NCI-H510A treated with DMSO at 0.1 percent for 48 hours (cell line): ENCODE measurements at regions not wholly inside any gene's neighbourhood (a gene's known extent, or its start where the extent isn't known, plus 50 kb on each side); places are given as distances from the start of the nearest gene placed in this dataset.
A peak's percentile ranks its signal among the peaks of the same experiment; 100 is the strongest.

ENCODE experiments used
- DNase-seq: peaks from one replicate; lab custom pipeline; 2025; lab: John Stamatoyannopoulos, UW

DNA sequence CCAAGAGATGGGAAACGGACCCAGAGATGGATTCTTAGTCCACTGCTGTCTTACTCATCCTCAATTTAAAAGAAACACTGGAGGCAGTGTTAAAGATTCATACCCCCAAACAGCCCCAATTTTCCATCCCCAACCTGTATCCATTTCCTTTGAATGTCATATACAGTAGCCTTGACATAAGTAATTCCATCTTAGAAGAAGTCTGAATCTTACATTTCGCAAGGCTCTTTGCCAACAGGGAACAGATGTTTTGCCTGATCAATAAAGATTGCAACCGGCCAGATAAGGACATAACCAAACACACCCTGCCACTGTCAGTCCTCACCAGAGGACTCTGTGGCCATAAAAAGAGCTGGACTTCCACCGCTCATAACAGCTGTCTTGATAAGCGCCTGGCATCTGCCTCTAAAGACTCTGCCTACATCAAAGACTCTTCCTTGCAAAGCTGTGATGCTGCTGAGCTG lies 59.0 kb upstream of the MED9 start:
- DNase-seq: peak; percentile 27

DNA sequence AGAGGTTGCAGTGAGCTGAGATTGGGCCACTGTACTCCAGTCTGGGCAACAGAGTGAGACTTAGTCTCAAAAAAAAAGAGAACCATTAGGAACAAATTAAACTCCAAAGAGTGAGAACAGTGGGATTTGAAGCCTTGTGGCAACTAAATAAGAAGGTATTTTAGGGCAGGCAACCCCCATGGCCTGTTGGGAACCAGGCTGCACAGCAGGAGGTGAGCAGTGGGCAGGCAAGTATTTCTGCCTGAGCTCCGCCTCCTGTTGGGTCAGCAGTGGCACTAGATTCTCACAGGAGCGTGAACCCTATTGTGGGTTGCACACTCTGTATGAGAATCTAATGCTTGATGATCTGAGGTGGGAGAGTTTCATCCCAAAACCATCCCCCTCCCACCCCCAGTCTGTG lies 57.6 kb upstream of the MED9 start:
- DNase-seq: no peak

- no peak for DNase-seq
Observed at GRCh38 chr17:17419631-17420030, 57.2 kb upstream of the MED9 start.

DNA sequence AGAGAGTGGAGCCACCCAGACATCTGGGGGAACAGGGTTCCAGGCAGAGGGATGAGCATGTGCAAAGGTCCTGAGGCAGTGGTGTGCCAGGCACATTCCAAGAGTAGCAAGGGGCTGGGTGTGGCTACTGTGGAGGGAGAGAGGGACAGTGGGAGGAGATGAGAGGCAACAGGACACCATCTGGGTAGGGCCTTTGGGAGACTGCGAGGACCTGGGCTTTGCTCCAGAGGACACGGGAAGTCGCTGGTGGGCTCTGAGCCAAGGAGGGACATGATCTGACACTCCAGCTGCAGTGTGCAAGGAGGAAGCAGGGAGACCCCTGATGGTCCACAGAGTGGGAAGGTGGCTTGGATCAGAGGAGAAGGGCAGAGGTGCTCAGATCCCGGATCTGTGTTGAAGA lies 56.7 kb upstream of the MED9 start:
- DNase-seq: no peak

- DNase-seq: no peak
Observed at GRCh38 chr17:17420561-17421269, 56.1 kb upstream of the MED9 start.

GRCh38 chr17:17421346-17422216 lies 55.2 kb upstream of the MED9 start:
- DNase-seq: no peak

DNA sequence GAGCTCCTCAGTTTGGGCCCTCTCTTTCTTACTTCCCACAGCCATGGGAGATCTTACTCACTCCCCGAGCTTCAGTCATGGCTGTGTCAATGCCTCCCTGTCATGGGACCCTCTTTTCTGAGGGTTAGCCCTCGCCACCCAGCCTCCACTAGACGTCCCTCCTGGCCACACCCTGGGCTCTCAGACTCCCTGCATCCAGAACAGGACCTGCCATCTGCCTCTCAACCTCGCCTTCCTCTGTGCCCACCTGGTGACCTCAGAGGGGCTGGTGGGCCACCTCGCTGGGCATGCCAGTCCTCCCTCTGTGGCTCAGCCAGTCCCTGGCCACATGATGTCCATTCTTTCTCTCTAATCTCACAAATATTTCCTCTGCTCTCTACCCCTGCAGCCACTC lies 54.6 kb upstream of the MED9 start:
- DNase-seq: no peak

GRCh38 chr17:17422641-17423040 lies 54.2 kb upstream of the MED9 start:
- no peak for DNase-seq

GRCh38 chr17:17423656-17424055 lies 53.1 kb upstream of the MED9 start:
- no peak for DNase-seq

DNA sequence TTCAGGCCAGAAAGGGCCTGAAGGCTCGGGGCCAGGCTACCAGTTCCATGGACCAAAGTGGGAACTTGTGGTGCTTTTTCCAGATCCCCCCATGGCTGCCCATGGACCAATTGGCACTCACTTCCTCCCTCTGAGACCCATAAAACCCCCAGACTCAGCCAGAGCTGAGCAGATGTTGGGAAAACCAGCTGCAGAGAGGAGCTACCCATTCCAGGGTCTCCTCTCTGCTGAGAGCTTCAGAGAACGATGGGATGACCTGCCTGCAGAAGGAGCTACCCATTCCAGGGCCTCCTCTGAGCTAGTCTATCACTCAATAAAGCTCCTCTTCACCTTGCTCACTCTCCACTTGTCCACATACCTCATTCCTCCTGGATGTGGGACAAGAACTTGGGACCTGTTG lies 52.2 kb upstream of the MED9 start:
- no peak for DNase-seq

- DNase-seq: no peak
Observed at GRCh38 chr17:17425005-17425404, 51.8 kb upstream of the MED9 start.

DNA sequence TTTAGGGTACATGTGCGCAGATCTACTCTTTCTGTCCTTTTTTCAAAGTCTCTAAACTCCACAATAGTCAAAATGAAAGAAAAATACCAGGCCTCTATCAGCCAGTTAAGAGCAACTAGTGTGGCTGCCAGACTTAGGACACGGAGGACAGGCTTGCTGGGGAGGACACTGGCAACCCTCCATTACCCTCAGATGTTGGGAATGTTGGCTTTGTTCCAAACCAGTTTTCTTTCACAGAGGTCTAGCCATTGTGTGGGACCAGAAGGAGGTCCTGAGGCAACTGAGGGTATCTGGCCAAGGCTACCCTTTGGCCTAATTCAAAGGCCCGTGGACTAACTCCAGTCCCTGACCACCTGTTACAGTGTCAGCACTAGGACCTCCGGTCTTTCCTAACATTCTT lies 51.2 kb upstream of the MED9 start:
- no peak for DNase-seq

- DNase-seq: no peak
Observed at GRCh38 chr17:17426184-17426583, 50.6 kb upstream of the MED9 start.
